ENCODE measurements at regions not wholly inside any gene's neighbourhood (a gene's known extent, or its start where the extent isn't known, plus 50 kb on each side); places are given as distances from the start of the nearest gene placed in this dataset.
"Not testable (repeated sequence)": the region's sequence is repeated elsewhere in the genome, so short reads cannot be mapped to it uniquely, and the experiment has no call there.

GRCh38 chr2:111497270-111497669 lies 376.6 kb downstream of the BCL2L11 start:
- H3K23ac ChIP-seq (ENCODE audit: insufficient read length, low read depth, low read length); H4K91ac ChIP-seq (ENCODE audit: insufficient read length, low read depth, low read length); H3K9me3 Mint-ChIP-seq; H4K5ac ChIP-seq (ENCODE audit: insufficient read length, low read depth, low read length); H3K36me3 Mint-ChIP-seq (ENCODE audit: insufficient read depth in 1 of 3, low read depth in 3 of 3); H4K20me1 ChIP-seq (ENCODE audit: control insufficient read depth, insufficient read depth, insufficient read length); H3K79me1 ChIP-seq (ENCODE audit: insufficient read depth, low read depth, low read length, poor library complexity, severe bottlenecking); H3K14ac ChIP-seq (ENCODE audit: insufficient read depth, low read length); H3K23me2 ChIP-seq (ENCODE audit: insufficient read length, low read depth, low read length, poor library complexity, severe bottlenecking); H2BK15ac ChIP-seq (ENCODE audit: low read depth, low read length); H3T11ph ChIP-seq (ENCODE audit: low read length); H2BK12ac ChIP-seq (ENCODE audit: insufficient read length, low read depth, low read length); H3K27me3 Mint-ChIP-seq (ENCODE audit: low read depth); H2AFZ ChIP-seq (ENCODE audit: low read length); H3K4me1 ChIP-seq (ENCODE audit: insufficient read depth, low read length); H4K8ac ChIP-seq (replicated peaks; ENCODE audit: insufficient read length, low read depth, low read length); DNase-seq; H3K4ac ChIP-seq (ENCODE audit: low read depth, low read length); H2BK20ac ChIP-seq (ENCODE audit: low read depth, low read length, poor library complexity, severe bottlenecking); H3K27me3 ChIP-seq (ENCODE audit: insufficient read depth, low read length); H3K79me2 ChIP-seq (ENCODE audit: insufficient read depth, low read length); H3K4me1 Mint-ChIP-seq; H3K4me3 Mint-ChIP-seq; H3K18ac ChIP-seq (ENCODE audit: insufficient read length, low read depth, low read length); H3K27ac Mint-ChIP-seq; H3K27ac ChIP-seq (ENCODE audit: insufficient read length, low read depth, low read length); H3K56ac ChIP-seq (ENCODE audit: insufficient read length, low read depth, low read length); H3K4me2 ChIP-seq (ENCODE audit: insufficient read depth, insufficient read length, low read length); H2AK5ac ChIP-seq (ENCODE audit: insufficient read length, low read length); H2BK5ac ChIP-seq (ENCODE audit: insufficient read length, low read length); H2BK120ac ChIP-seq (ENCODE audit: low read depth, low read length, poor library complexity, severe bottlenecking); H3K9ac ChIP-seq (ENCODE audit: extremely low read depth, insufficient read length, low read length); H3K9me3 ChIP-seq (ENCODE audit: control insufficient read depth, low read depth, low read length): not testable (repeated sequence)
- no CpG with 5 or more reads among the region's 2 CpGs for WGBS (ENCODE audit: extremely low coverage, insufficient read length, low lambda C conversion rate)

- H3K27ac Mint-ChIP-seq; H3K4me2 ChIP-seq (ENCODE audit: insufficient read depth, insufficient read length, low read length); H2AK5ac ChIP-seq (ENCODE audit: insufficient read length, low read length); H3K79me1 ChIP-seq (ENCODE audit: insufficient read depth, low read depth, low read length, poor library complexity, severe bottlenecking); H4K5ac ChIP-seq (ENCODE audit: insufficient read length, low read depth, low read length); H2BK20ac ChIP-seq (ENCODE audit: low read depth, low read length, poor library complexity, severe bottlenecking); H3K23ac ChIP-seq (ENCODE audit: insufficient read length, low read depth, low read length); H3K23me2 ChIP-seq (ENCODE audit: insufficient read length, low read depth, low read length, poor library complexity, severe bottlenecking); H2BK120ac ChIP-seq (ENCODE audit: low read depth, low read length, poor library complexity, severe bottlenecking); H3K4me1 Mint-ChIP-seq; H2BK5ac ChIP-seq (ENCODE audit: insufficient read length, low read length); H4K20me1 ChIP-seq (ENCODE audit: control insufficient read depth, insufficient read depth, insufficient read length); H3K79me2 ChIP-seq (ENCODE audit: insufficient read depth, low read length); H3K27me3 Mint-ChIP-seq (ENCODE audit: low read depth); H3K18ac ChIP-seq (ENCODE audit: insufficient read length, low read depth, low read length); H2BK12ac ChIP-seq (ENCODE audit: insufficient read length, low read depth, low read length); H3K4me3 Mint-ChIP-seq; H3K9me3 ChIP-seq (ENCODE audit: control insufficient read depth, low read depth, low read length); H3K27me3 ChIP-seq (ENCODE audit: insufficient read depth, low read length); H3K4ac ChIP-seq (ENCODE audit: low read depth, low read length); H2BK15ac ChIP-seq (ENCODE audit: low read depth, low read length); H3T11ph ChIP-seq (ENCODE audit: low read length); H4K8ac ChIP-seq (replicated peaks; ENCODE audit: insufficient read length, low read depth, low read length); H3K9ac ChIP-seq (ENCODE audit: extremely low read depth, insufficient read length, low read length); H3K36me3 Mint-ChIP-seq (ENCODE audit: insufficient read depth in 1 of 3, low read depth in 3 of 3); H3K56ac ChIP-seq (ENCODE audit: insufficient read length, low read depth, low read length); H3K27ac ChIP-seq (ENCODE audit: insufficient read length, low read depth, low read length); H3K4me1 ChIP-seq (ENCODE audit: insufficient read depth, low read length); H2AFZ ChIP-seq (ENCODE audit: low read length); H4K91ac ChIP-seq (ENCODE audit: insufficient read length, low read depth, low read length); H3K14ac ChIP-seq (ENCODE audit: insufficient read depth, low read length); H3K9me3 Mint-ChIP-seq; DNase-seq: not testable (repeated sequence)
- WGBS (ENCODE audit: extremely low coverage, insufficient read length, low lambda C conversion rate): no CpG with 5 or more reads among the region's 3 CpGs
Measured at GRCh38 chr2:111500536-111501062, 379.9 kb downstream of the BCL2L11 start.

All from H9 (cell line).